ENCODE measurements at regions not wholly inside any gene's neighbourhood (a gene's known extent, or its start where the extent isn't known, plus 50 kb on each side); places are given as distances from the start of the nearest gene placed in this dataset.

GRCh38 chr10:107517811-107518210 is 353.3 kb upstream of the SORCS1 start:
- TF ChIP-seq POLR2AphosphoS5 (IDR thresholded peaks at IDR 0.05) (no peak), EZH2 (IDR thresholded peaks at IDR 0.05; ENCODE audit: borderline replicate concordance, insufficient read depth, low read length, poor library complexity, severe bottlenecking) (no peak), REST (IDR thresholded peaks at IDR 0.05; ENCODE audit: borderline replicate concordance) (no peak), MXI1 (conservative IDR thresholded peaks at IDR 0.05; ENCODE audit: poor library complexity, severe bottlenecking) (no peak), TAF1 (IDR thresholded peaks at IDR 0.05; ENCODE audit: low read depth) (no peak), RAD21 (conservative IDR thresholded peaks at IDR 0.05) (no peak)
